Erythroblast (primary cell): ENCODE measurements at regions not wholly inside any gene's neighbourhood (a gene's known extent, or its start where the extent isn't known, plus 50 kb on each side); places are given as distances from the start of the nearest gene placed in this dataset.

Experiments
- GATA1 ChIP-seq: IDR thresholded peaks from 2 replicates; pipeline ENCODE4 v1.6.1; 2011; ENCODE audit warnings: low read depth, mild to moderate bottlenecking, control low read depth, low read length, moderate library complexity
- POLR2A ChIP-seq: IDR thresholded peaks from 2 replicates; pipeline ENCODE4 v1.6.1; 2011; ENCODE audit warnings: mild to moderate bottlenecking, low read length

- TF ChIP-seq POLR2A, result no peak
- no peak for TF ChIP-seq GATA1
These were observed 51.4 kb upstream of the IL1R1 start for GRCh38 chr2:102091121-102091520.
